DOHH2 (cell line): ENCODE measurements at regions not wholly inside any gene's neighbourhood (a gene's known extent, or its start where the extent isn't known, plus 50 kb on each side); places are given as distances from the start of the nearest gene placed in this dataset.

Experiments
- CTCF ChIP-seq: fragments of 200-600 bp; sonication (generic); IDR thresholded peaks from one replicate; pipeline ENCODE4 v1.5.1; 2014; ENCODE audit warnings: antibody characterized with exemption, mild to moderate bottlenecking, low read depth, low read length; ENCODE audit not compliant: poor library complexity, severe bottlenecking
- EZH2phosphoT487 ChIP-seq: fragments of 200-600 bp; sonication (generic); IDR thresholded peaks from 2 replicates; pipeline ENCODE4 v1.6.1; 2017; ENCODE audit warnings: borderline replicate concordance, mild to moderate bottlenecking, antibody characterized with exemption, low read length, moderate library complexity, mixed read lengths

GRCh38 chr12:66920205-66920604, 241.3 kb upstream of the GRIP1 start:
- TF ChIP-seq CTCF (no peak), EZH2phosphoT487 (no peak)
